ENCODE measurements at regions not wholly inside any gene's neighbourhood (a gene's known extent, or its start where the extent isn't known, plus 50 kb on each side); places are given as distances from the start of the nearest gene placed in this dataset.

DNA sequence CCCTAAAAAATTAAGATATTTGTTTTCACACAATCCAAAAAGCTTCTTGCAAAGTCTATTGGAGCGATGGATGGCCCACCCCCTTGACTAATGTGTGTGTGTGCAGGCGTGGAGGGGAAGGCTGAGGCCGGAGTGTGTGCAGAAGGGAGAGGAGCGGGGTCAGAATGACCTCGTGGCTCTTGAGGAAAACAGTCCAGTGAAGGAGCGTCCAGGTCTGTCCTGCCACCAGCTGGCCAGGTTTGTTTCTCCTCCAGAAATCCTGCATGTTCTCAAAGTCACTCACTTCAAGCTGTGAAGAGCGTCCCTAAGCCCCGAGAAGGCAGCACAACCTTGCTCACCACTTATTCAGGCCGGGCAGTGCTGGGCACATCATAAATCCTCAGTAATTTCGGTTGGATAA lies 69.5 kb upstream of the SSX2IP start:
- Histone ChIP-seq H3K56ac (ENCODE audit: low read length) (no peak overlapping the region), H3K4me1 (ENCODE audit: control insufficient read depth, low read depth, low read length) (peaks cover 2% of the 10 kb centered on the region), H4K5ac (ENCODE audit: low read length) (no peak overlapping the region), H3K79me1 (ENCODE audit: low read length) (no peaks in the 10 kb centered on the region), H3K4me2 (ENCODE audit: low read length) (no peak overlapping the region), H3K4ac (ENCODE audit: low read depth, low read length) (no peak overlapping the region), H2BK120ac (ENCODE audit: low read depth, low read length) (no peak overlapping the region), H4K8ac (ENCODE audit: low read depth, low read length) (no peak overlapping the region), H3K9ac (ENCODE audit: low read length) (no peak overlapping the region), H2AK5ac (ENCODE audit: low read length) (no peak overlapping the region), H2BK15ac (replicated peaks; ENCODE audit: low read depth) (no peak overlapping the region), H3K23ac (ENCODE audit: low read length) (no peak overlapping the region), H3K18ac (ENCODE audit: low read length) (no peak overlapping the region), H3K27me3 (ENCODE audit: insufficient read depth, low read length, poor library complexity) (no peaks in the 10 kb centered on the region), H2BK5ac (ENCODE audit: low read length) (no peak overlapping the region), H3K79me2 (ENCODE audit: control insufficient read depth, insufficient read depth, low read length) (no peaks in the 10 kb centered on the region), H3K36me3 (ENCODE audit: control insufficient read depth, insufficient read depth, low read length) (no peaks in the 10 kb centered on the region), H3K27ac (ENCODE audit: low read depth, low read length) (no peak overlapping the region), H3K4me3 (ENCODE audit: low read length) (no peak overlapping the region)
- DNase-seq, result no peak
- WGBS (ENCODE audit: extremely low coverage, insufficient coverage, low lambda C conversion rate), result no CpG with 5 or more reads among the region's 10 CpGs

DNA sequence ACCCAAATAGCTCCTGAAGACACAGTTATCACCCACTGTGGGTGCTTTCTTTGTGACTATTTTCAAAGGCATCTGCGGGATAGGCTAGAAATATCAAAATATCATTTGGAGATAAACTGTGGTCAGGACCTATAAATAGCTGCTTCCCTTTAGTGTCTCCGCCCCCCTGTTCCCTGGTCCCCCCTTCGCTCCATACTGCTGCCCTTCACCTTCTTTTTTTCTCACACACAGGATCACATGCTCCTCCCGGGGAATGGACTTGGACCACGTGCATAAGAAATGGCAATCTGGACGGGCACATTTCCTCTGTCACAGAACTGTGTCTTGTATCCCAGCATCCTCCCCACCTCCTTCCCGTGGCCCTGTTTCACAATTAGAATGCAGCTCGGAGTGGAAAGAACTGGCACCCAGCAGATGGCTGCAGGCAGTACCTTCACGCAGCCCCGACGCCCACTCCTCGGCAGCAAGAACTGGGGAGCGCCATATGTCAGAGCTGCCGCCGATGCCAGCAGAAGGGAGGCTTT lies 68.8 kb upstream of the SSX2IP start:
- DNase-seq, result no peak
- H3K27ac ChIP-seq (ENCODE audit: low read depth, low read length), result no peak overlapping the region
- no peak overlapping the region for H2AK5ac ChIP-seq (ENCODE audit: low read length)

DNA sequence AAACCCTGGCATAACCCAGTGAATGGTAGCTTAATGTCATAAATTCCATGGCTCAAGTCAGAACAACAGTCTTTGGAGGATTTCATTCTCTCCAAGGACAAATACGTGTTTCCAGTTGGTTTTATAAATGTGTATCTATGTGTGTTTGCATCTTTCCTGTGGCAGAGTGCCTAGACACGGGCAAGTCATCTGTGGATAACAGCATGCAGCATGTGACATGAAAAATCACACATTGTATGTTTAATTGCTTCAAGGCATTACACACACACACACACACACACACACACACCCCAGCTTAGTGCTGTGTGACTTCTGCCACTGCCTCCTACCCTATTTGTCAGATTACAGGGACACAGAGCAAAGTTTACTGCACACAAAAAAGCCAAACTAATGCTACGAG lies 68.2 kb upstream of the SSX2IP start:
- H3K27me3 ChIP-seq (ENCODE audit: insufficient read depth, low read length, poor library complexity), result no peaks in the 10 kb centered on the region

More for the DNA sequence above, 68.8 kb upstream of the SSX2IP start:
- H3K4me1 ChIP-seq (ENCODE audit: control insufficient read depth, low read depth, low read length), result no peaks in the 10 kb centered on the region
- no peak overlapping the region for H2BK15ac ChIP-seq (replicated peaks; ENCODE audit: low read depth)
- H3K4me3 ChIP-seq (ENCODE audit: low read length), result no peak overlapping the region
- H2BK120ac ChIP-seq (ENCODE audit: low read depth, low read length), result no peak overlapping the region
- H3K4ac ChIP-seq (ENCODE audit: low read depth, low read length), result no peak overlapping the region
- no peaks in the 10 kb centered on the region for H3K36me3 ChIP-seq (ENCODE audit: control insufficient read depth, insufficient read depth, low read length)
- H3K18ac ChIP-seq (ENCODE audit: low read length), result no peak overlapping the region
- H4K5ac ChIP-seq (ENCODE audit: low read length), result no peak overlapping the region
- H2BK5ac ChIP-seq (ENCODE audit: low read length), result no peak overlapping the region
- H3K79me1 ChIP-seq (ENCODE audit: low read length), result no peaks in the 10 kb centered on the region
- no peaks in the 10 kb centered on the region for H3K27me3 ChIP-seq (ENCODE audit: insufficient read depth, low read length, poor library complexity)
- H3K9ac ChIP-seq (ENCODE audit: low read length), result no peak overlapping the region
- H3K23ac ChIP-seq (ENCODE audit: low read length), result no peak overlapping the region
- no CpG with 5 or more reads among the region's 15 CpGs for WGBS (ENCODE audit: extremely low coverage, insufficient coverage, low lambda C conversion rate)
- no peak overlapping the region for H3K4me2 ChIP-seq (ENCODE audit: low read length)
- no peak overlapping the region for H3K56ac ChIP-seq (ENCODE audit: low read length)
- no peaks in the 10 kb centered on the region for H3K79me2 ChIP-seq (ENCODE audit: control insufficient read depth, insufficient read depth, low read length)
- H4K8ac ChIP-seq (ENCODE audit: low read depth, low read length), result no peak overlapping the region

DNA sequence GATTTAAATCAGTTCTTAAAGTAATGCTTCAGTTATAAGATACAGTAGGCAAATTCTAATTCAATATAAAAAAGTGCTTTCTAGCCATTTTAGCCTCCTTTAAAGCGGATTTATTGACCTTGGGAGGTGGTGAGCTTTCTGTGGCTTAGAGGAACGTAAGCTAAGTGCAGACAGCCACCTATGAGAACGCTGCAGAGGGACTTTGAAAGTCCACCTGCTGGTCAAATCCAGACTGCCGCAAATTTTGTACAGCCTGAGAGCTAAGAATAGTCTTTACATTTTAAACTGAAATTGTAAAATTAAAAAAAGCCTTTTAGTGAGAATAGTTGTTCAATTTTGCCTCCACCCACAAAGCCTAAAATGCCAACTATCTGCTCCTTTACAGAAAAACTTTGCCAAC lies 67.0 kb upstream of the SSX2IP start:
- Histone ChIP-seq H3K18ac (ENCODE audit: low read length) (no peak overlapping the region), H2AK5ac (ENCODE audit: low read length) (no peak overlapping the region), H3K79me2 (ENCODE audit: control insufficient read depth, insufficient read depth, low read length) (no peaks in the 10 kb centered on the region), H2BK5ac (ENCODE audit: low read length) (no peak overlapping the region), H3K27me3 (ENCODE audit: insufficient read depth, low read length, poor library complexity) (no peaks in the 10 kb centered on the region), H3K36me3 (ENCODE audit: control insufficient read depth, insufficient read depth, low read length) (no peaks in the 10 kb centered on the region), H4K5ac (ENCODE audit: low read length) (no peak overlapping the region), H3K56ac (ENCODE audit: low read length) (no peak overlapping the region), H3K4ac (ENCODE audit: low read depth, low read length) (no peak overlapping the region), H3K27ac (ENCODE audit: low read depth, low read length) (no peak overlapping the region), H2BK120ac (ENCODE audit: low read depth, low read length) (no peak overlapping the region), H4K8ac (ENCODE audit: low read depth, low read length) (no peak overlapping the region), H3K4me2 (ENCODE audit: low read length) (no peak overlapping the region), H3K4me3 (ENCODE audit: low read length) (no peak overlapping the region), H2BK15ac (replicated peaks; ENCODE audit: low read depth) (no peak overlapping the region), H3K4me1 (ENCODE audit: control insufficient read depth, low read depth, low read length) (no peaks in the 10 kb centered on the region), H3K9ac (ENCODE audit: low read length) (no peak overlapping the region), H3K23ac (ENCODE audit: low read length) (no peak overlapping the region), H3K79me1 (ENCODE audit: low read length) (no peaks in the 10 kb centered on the region)
- no peak for DNase-seq
- WGBS (ENCODE audit: extremely low coverage, insufficient coverage, low lambda C conversion rate), result no CpG with 5 or more reads among the region's 4 CpGs

More for the DNA sequence above, 68.2 kb upstream of the SSX2IP start:
- Histone ChIP-seq H2AK5ac (ENCODE audit: low read length) (no peak overlapping the region), H3K4me3 (ENCODE audit: low read length) (no peak overlapping the region), H4K8ac (ENCODE audit: low read depth, low read length) (no peak overlapping the region), H3K9ac (ENCODE audit: low read length) (no peak overlapping the region), H3K18ac (ENCODE audit: low read length) (no peak overlapping the region), H4K5ac (ENCODE audit: low read length) (no peak overlapping the region), H3K4me2 (ENCODE audit: low read length) (no peak overlapping the region), H3K36me3 (ENCODE audit: control insufficient read depth, insufficient read depth, low read length) (no peaks in the 10 kb centered on the region), H3K4me1 (ENCODE audit: control insufficient read depth, low read depth, low read length) (no peaks in the 10 kb centered on the region), H2BK120ac (ENCODE audit: low read depth, low read length) (no peak overlapping the region), H3K27ac (ENCODE audit: low read depth, low read length) (no peak overlapping the region), H3K4ac (ENCODE audit: low read depth, low read length) (no peak overlapping the region), H3K79me2 (ENCODE audit: control insufficient read depth, insufficient read depth, low read length) (no peaks in the 10 kb centered on the region), H2BK15ac (replicated peaks; ENCODE audit: low read depth) (no peak overlapping the region), H3K23ac (ENCODE audit: low read length) (no peak overlapping the region), H3K79me1 (ENCODE audit: low read length) (no peaks in the 10 kb centered on the region), H2BK5ac (ENCODE audit: low read length) (no peak overlapping the region), H3K56ac (ENCODE audit: low read length) (no peak overlapping the region)
- no CpG with 5 or more reads among the region's 3 CpGs for whole genome bisulfite sequencing (ENCODE audit: extremely low coverage, insufficient coverage, low lambda C conversion rate)
- no peak for DNase-seq

DNA sequence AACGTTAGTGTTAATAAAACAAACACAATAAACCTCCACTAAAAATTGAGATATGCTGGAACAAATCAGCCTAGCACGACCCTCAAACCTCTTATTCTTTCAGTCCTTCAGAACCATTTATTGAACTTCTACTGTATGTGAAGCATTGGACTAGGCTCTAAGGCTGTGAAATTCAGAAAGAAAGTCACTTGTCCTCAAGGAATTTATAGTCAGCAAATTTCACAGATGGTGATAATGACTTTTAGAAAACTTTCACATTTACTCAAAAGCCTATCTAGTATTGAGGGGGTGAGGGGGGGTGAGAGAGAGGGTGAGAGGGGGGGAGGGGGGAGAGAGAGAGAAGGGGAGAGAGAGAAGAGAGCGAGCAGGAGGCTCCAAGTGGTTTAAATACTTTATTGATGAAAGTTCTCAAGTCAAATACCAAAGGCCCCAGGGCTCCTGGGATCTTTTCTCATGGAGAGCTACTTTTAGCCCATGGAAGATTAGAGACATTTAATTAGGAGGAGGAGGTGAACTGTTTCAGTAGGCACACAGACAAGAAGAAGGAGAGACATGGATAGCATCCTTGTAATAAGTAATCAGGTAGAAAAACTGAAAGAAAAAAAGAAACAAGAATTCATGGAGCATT lies 66.3 kb upstream of the SSX2IP start:
- Histone ChIP-seq H3K56ac (ENCODE audit: low read length) (no peak overlapping the region), H3K27me3 (ENCODE audit: insufficient read depth, low read length, poor library complexity) (no peaks in the 10 kb centered on the region), H2BK5ac (ENCODE audit: low read length) (no peak overlapping the region), H3K36me3 (ENCODE audit: control insufficient read depth, insufficient read depth, low read length) (no peaks in the 10 kb centered on the region), H3K4me1 (ENCODE audit: control insufficient read depth, low read depth, low read length) (no peaks in the 10 kb centered on the region), H2AK5ac (ENCODE audit: low read length) (no peak overlapping the region), H2BK120ac (ENCODE audit: low read depth, low read length) (no peak overlapping the region), H3K18ac (ENCODE audit: low read length) (no peak overlapping the region), H3K27ac (ENCODE audit: low read depth, low read length) (no peak overlapping the region), H3K79me2 (ENCODE audit: control insufficient read depth, insufficient read depth, low read length) (no peaks in the 10 kb centered on the region), H4K5ac (ENCODE audit: low read length) (no peak overlapping the region), H3K4ac (ENCODE audit: low read depth, low read length) (no peak overlapping the region), H3K79me1 (ENCODE audit: low read length) (no peaks in the 10 kb centered on the region), H3K4me3 (ENCODE audit: low read length) (no peak overlapping the region), H3K9ac (ENCODE audit: low read length) (no peak overlapping the region), H4K8ac (ENCODE audit: low read depth, low read length) (no peak overlapping the region), H3K23ac (ENCODE audit: low read length) (no peak overlapping the region), H3K4me2 (ENCODE audit: low read length) (no peak overlapping the region), H2BK15ac (replicated peaks; ENCODE audit: low read depth) (no peak overlapping the region)
- peak; percentile 43 for DNase-seq
- no CpG with 5 or more reads among the region's 3 CpGs for WGBS (ENCODE audit: extremely low coverage, insufficient coverage, low lambda C conversion rate)

DNA sequence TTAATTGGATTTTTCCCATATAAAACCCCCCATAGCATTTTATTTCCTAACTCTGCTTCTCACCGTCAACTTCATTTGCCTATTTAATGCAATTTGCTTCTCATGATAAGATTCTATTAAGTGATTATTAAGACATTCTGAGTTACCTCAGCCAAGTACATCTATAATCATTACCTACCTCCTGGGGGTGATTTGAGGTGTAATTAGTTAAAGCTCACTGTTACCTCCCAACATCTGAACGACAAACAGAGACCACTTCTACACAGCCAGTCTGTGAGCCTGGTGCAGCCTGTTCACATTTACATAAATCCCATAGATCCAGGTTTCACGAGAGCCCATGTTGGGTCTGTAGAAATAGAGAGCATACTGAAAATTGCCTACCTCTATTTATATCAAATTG lies 65.7 kb upstream of the SSX2IP start:
- H3K23ac ChIP-seq (ENCODE audit: low read length), result no peak overlapping the region
- WGBS (ENCODE audit: extremely low coverage, insufficient coverage, low lambda C conversion rate), result no CpG with 5 or more reads among the region's 3 CpGs
- no peak overlapping the region for H3K18ac ChIP-seq (ENCODE audit: low read length)
- no peak overlapping the region for H4K8ac ChIP-seq (ENCODE audit: low read depth, low read length)
- no peak overlapping the region for H3K56ac ChIP-seq (ENCODE audit: low read length)
- no peak overlapping the region for H2BK15ac ChIP-seq (replicated peaks; ENCODE audit: low read depth)
- no peak overlapping the region for H3K4ac ChIP-seq (ENCODE audit: low read depth, low read length)
- H3K27me3 ChIP-seq (ENCODE audit: insufficient read depth, low read length, poor library complexity), result no peaks in the 10 kb centered on the region
- no peak overlapping the region for H3K4me2 ChIP-seq (ENCODE audit: low read length)
- H3K79me1 ChIP-seq (ENCODE audit: low read length), result no peaks in the 10 kb centered on the region
- H2BK5ac ChIP-seq (ENCODE audit: low read length), result no peak overlapping the region
- H2BK120ac ChIP-seq (ENCODE audit: low read depth, low read length), result no peak overlapping the region
- no peak overlapping the region for H3K4me3 ChIP-seq (ENCODE audit: low read length)
- H4K5ac ChIP-seq (ENCODE audit: low read length), result no peak overlapping the region
- no peak overlapping the region for H2AK5ac ChIP-seq (ENCODE audit: low read length)
- no peak overlapping the region for H3K27ac ChIP-seq (ENCODE audit: low read depth, low read length)
- DNase-seq, result no peak
- no peaks in the 10 kb centered on the region for H3K79me2 ChIP-seq (ENCODE audit: control insufficient read depth, insufficient read depth, low read length)
- no peaks in the 10 kb centered on the region for H3K4me1 ChIP-seq (ENCODE audit: control insufficient read depth, low read depth, low read length)
- no peak overlapping the region for H3K9ac ChIP-seq (ENCODE audit: low read length)
- no peaks in the 10 kb centered on the region for H3K36me3 ChIP-seq (ENCODE audit: control insufficient read depth, insufficient read depth, low read length)

Measured in mesendoderm (in vitro differentiated cells).